GM18873 (cell line): ENCODE measurements at regions not wholly inside any gene's neighbourhood (a gene's known extent, or its start where the extent isn't known, plus 50 kb on each side); places are given as distances from the start of the nearest gene placed in this dataset.
A peak's percentile ranks its signal among the peaks of the same experiment; 100 is the strongest.
"Not testable (repeated sequence)": the region's sequence is repeated elsewhere in the genome, so short reads cannot be mapped to it uniquely, and the experiment has no call there.

Source experiments
- ATAC-seq: cut with Tn5 transposase; IDR thresholded peaks from one replicate; pipeline ENCODE4 v1.9.1; 2021; ENCODE audit warnings: mild to moderate bottlenecking, moderate library complexity, moderate number of reproducible peaks; ENCODE audit not compliant: unreplicated experiment, low FRiP score

DNA sequence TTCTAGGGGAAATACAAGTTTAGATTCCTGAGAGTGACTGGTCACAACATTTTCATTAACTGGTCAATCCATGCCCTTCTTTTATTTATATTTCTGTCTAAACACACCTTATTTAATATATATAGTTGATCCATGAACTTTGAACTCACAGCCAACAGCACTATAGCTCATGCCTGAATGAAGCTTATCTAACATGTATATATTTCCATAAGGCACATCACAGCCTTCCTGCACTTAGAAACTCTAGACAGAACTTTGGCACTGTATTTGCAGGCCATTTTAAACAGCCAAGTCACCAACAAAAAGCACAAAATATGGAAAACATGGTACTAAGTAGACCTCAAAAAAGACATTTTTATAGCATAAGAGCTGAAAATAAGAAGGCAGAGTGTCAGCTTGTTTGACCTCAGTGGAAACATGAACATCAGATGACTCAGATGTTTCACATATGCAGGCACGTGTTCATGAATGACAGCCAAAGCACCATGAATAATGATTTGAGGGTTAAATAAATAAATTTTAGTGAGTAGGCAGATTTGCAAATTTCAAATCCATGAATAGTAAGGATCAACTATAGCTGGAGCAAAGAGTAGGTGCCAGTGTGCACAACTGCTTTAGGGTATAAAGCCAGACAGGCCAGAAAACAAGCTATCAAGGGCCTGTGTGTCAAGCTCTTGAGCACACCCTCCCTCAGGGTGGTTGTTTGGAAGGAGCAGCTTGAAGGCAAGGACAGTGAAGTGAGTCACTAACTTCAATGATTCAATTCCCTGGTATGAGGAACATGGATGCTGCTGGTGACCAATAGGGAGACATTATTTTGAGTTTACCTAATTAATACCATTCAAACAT lies 88.9 kb upstream of the NT5E start:
- ATAC-seq = no peak

DNA sequence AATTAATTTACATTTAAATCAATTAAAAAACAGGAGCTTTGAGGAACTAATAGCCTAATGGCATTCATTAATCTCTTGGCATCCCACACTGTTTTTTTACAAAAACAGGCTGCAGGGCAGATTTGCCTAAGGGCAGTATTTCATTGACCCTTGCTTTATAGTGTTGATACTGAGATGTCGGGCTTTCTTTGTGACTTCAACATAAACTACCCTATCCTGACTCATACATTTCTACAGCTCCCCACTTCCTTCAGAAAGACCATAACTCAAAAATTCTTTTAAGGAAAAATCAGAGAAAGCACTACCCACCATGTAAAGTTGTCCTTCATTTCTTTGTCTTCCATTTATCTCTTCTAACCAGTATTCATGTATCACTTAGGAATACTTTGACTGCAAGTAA lies 92.2 kb upstream of the NT5E start:
- ATAC-seq = no peak

DNA sequence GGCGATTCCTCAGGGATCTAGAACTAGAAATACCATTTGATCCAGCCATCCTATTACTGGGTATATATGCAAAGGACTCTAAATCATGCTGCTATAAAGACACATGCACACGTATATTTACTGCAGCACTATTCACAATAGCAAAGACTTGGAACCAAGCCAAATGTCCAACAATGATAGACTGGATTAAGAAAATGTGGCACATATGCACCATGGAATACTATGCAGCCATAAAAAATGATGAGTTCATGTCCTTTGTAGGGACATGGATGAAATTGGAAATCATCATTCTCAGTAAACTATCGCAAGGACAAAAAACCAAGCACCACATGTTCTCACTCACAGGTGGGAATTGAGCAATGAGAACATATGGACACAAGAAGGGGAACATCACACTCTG lies 93.1 kb upstream of the NT5E start:
- ATAC-seq = not testable (repeated sequence)

DNA sequence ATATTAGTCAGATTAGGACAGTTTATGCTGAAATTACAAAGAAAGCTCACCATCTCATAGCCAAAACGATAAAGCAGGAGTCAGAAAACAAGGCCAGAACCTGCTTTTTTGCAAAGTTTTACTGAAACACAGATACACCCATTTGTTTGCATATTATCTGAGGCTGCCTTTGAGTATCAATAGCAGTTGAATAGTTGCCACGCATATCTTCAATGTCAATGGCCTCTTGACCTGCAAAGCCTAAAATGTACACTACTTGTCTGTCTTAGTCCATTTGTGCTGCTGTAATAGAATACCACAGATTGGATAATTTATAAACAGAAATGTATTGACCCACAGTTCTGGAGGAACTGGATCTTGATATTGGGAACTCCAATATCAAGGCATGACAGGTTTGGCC lies 94.1 kb upstream of the NT5E start:
- ATAC-seq = no peak

DNA sequence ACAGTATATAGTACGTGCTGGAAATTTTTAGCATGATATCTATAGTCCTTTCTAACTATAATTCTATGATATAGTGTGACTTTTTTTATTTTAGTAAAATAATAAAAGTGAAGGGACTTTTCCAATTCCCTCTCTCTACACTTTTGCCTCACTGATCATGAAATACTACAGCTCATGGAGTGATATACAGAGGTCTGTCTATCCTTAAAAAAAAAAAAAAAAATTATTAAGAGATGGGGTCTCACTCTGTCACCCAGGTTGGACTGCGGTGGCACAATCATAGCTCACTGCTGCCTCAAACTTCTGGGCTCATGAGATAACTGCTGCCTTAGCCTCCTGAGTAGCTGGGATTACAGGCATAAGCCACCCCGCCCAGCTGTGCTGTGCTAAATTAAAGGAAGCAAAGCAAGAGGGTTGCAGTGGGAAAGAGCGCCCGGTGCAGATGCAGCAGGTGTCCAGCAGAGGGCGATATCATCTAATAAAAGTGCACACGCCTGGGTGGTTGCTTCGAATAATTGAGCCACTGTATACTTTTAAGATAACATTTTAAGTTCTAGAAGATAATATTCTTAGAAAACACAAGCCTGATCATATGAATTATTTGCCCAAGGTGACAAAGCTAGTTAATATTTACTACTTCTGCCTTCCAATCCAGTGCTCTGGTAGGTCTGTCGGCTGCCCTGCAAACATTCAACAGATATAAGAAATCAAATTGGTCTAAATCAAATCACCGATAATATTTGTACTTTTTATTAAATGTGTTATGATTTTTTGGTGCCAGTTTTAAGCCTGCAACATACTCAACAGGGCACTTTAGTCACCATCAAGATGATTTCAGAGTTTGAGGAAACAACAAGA lies 94.9 kb upstream of the NT5E start:
- ATAC-seq = peak; percentile 59

DNA sequence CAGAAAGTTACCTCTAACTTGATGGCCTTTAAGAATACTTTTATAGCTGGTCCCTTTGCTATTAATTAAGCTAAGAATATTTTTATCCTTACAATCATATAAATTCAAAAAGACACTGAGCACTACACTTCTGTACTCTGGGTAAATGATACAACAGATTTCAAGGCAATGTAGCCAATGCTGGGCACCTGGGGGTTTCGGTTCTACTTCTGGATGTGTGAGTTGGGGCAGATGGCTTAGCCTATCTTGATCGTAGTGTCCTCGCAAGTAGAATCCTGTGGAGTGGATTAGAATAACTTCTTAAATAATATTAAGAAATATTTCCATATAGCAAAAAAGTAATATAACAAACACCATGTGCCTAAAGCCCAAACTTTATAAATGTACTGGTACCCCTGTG lies 96.9 kb upstream of the NT5E start:
- no peak for ATAC-seq

DNA sequence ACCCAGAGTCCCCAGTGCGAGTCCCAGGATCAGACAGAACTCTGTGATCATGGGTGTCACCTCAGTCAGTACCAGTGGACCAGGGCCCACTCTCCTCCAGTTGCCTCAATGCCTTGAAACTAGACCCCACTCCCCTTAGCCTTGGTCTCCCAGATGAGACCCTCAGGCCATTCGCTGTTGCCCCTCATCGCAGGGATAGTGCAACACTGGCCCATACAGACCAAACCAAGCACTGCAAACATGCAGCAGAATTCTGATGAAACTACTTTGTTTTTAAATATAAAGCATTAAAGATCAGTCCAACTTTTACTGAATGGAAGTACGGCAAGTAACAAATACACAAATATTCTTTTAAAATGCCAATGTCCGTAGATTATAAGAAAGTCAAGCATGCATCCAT lies 101.2 kb upstream of the NT5E start:
- no peak for ATAC-seq

DNA sequence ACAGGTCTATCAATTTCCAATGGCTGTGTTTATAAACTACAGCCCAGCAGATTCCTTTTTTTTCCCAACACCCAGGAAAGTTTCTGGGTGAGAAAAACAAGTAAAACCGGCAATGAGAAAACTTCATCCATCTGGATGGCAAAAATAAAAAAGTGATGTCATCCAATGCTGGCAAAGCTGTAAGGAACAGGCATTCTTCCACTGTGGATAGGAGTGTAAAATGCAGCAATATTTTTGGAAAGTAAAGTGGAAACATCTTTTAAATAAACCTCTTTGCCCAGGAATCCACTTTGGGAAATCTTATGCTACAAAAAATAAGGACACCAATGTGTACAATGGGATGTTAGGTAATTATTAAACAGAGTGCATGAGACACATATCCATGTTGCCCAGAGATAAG lies 102.1 kb upstream of the NT5E start:
- ATAC-seq = no peak

DNA sequence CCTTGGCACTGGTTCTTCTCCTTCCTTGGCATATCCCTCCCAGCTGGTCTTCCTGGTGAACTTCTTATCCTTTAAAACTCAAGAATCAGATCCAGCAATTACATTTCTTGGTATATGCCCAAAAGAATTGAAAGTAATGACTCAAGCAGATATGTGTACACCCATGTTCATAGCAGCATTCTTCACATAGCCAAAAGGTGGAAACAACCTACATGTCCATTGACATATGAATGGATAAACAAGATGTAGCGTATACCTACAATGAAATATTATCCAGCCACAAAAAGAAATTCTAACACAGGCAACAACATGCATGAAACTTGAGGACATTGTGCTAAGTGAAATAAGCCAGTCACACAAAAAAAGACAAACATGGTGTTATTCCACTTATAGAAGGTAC lies 103.7 kb upstream of the NT5E start:
- ATAC-seq = no peak

DNA sequence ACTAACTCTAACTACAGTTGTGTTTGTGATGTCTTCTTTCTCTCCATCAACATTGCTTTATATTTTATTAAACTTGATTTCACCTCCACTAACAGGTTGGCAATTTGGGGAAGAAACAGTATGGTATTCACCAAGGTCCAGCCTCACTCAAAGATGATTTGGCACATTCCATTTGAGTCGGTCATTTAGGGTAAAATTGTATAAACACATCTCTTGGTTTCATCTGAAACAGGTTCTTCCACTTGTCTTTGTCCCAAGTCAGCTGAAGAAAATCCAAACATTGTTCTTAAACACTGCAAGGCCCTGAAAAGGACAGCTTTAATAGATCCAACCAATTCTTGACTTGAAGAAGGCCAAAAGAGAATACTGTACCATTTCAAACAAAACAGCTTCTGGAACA lies 104.9 kb upstream of the NT5E start:
- ATAC-seq = no peak

DNA sequence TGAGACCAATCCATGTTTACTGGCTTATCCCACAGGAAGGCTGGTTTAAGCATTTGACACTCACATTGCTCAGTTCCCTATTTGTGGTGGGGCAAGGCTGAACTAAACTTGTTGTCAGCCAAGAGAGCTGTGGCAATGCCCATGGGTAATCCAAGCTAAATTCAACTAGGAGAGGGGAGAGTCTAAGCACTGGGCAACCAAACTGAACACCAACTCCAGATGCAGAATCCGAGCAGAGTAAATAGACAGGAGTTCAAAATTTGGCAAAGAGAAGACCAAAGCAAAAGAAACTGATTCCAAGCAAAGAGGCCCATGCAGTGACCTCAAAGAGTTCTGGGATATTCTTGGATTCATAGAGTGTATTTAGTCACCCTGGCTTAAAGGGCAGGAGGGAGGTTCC lies 106.5 kb upstream of the NT5E start:
- ATAC-seq = no peak

DNA sequence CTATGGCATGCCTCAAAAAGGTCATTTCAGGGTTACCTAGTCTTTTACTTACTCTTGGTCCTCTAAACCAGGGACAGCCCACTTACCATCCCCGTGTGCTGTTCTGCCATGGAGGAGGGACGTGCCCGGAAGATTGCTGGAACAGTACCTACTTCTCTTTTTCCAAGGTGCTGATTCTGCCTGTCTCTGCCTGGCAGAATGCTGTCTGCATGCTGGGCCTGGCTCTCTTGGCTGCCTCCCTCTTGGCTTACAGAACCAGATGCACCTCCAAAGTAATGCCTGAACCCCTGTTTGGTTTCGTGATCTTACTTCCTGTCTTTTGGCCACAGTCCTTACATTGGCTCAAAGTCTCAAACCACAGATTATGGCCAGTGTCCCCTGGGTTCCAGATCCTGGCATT lies 120.7 kb upstream of the NT5E start:
- ATAC-seq = no peak

DNA sequence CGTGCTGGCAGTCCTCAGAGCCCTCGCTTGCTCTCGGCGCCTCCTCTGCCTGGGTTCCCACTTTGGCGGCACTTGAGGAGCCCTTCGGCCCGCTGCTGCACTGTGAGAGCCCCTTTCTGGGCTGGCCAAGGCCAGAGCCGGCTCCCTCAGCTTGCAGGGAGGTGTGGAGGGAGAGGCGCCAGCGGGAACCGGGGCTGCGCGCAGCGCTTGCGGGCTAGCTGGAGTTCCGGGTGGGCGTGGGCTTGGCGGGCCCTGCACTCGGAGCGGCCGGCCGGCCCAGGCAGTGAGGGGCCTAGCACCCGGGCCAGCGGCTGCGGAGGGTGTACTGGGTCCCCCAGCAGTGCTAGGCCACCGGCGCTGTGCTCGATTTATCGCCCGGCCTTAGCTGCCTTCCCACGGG lies 124.1 kb upstream of the NT5E start:
- not testable (repeated sequence) for ATAC-seq

DNA sequence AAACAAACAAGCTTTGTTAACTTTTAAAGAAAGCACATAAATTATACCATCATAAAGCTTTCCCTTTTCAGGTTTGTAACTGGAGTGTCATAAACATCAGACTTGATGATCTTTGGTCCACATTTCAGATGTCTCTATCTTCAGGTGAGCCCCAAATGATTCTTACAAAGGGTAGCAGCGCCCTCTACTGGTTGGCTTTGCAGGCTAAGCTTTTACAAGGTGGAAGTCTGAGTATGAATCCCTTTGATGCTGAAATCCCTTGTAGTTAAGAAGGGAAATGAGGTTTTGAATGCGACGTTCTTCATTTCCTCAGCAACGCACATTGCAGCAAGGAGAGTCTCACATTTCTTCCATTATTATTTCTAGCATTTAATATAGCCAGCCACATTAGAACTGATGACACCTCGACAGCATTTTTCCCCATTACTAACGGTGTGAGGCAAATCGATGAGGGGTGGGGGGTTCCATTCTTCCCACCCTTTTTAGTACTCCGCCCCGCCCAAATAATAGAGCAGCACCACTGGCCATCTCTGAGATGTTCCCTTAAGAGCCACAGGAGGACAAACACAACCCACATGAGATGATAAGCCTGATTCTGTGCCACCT lies 126.3 kb upstream of the NT5E start:
- peak; percentile 71 for ATAC-seq

DNA sequence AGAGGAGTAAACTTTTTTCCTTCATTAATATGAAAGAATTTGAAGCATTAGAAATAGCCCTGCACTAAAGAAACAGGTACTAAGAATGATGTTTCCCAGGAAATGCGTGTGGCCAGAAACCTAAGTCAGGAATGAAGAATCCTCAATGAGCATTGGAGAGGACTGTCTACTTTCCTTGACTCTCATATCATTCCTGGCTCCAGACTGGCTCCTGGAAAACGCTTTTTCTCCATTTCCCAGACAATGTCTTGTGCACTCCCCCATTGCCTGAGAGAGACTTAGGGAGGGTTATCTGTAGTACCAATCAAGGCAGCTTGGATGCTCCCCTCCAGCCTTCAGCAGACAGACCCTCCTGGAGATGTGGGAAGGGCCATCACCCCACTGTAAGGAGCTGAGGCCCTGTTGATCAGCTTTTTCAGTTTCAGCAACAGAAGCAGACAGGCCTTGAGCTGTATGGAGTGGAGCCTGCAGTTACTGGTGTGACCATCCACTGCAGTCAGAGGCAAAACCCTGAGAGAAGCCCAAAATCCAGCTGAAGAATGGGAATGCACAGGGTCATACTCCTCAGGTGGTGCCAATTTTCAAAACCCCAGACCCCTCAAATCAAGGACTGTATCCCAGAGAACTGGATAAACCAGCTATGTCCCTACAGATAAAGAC lies 127.3 kb upstream of the NT5E start:
- ATAC-seq = no peak

DNA sequence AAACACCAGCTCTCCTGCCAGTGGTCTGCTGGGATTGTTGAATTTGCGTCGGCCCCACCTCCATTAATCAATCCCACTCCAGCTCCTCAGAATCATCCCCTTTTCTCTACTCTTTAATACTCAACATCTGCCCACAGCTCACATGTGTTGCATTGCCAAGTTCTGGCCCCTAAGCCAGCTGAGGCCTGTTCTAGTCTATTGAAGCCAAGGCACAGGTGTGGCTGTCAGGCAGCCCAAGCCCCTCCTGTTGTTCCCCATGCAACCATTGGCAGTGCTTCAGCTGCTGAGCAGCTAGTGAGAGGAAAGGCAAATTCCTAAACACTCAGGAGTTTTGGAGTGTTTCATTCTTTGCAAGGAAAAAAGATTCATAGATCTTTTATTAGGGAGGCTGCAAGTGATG lies 128.0 kb upstream of the NT5E start:
- ATAC-seq = no peak

DNA sequence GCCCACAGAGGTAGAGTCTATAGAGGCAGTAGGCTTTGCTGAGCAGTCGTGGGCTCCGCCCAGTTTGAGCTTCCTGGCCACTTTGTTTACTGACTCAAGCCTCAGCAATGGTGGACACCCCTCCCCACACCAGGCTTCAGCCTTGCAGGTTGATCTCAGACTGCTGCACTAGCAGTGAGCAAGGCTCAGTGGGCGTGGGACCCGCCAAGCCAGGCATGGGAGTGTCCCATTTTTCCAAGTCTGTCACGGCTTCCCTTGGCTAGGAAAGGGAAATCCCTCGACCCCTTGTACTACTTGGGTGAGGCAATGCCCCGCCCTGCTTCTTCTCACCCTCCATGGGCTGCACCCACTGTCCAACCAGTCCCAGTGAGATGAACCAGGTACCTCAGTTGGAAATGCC lies 135.3 kb upstream of the NT5E start:
- no peak for ATAC-seq

DNA sequence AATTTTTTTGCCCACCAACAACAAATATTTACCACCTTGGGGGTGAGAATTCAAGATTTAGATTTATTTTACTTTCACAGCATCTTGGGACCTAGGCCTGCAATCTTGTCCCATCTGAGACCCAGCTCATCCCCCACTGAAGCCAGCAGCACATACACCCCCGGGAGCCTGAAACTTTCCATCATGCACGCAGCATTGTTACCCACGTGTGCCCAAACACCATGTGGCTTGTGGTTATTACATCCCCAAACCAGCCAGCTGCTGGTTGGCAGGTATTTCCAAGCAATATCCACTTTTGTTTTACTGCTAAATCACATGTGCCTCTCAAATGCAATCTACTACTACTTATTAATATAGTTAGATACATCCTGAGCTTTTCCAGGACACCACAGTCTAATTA lies 149.3 kb upstream of the NT5E start:
- no peak for ATAC-seq

DNA sequence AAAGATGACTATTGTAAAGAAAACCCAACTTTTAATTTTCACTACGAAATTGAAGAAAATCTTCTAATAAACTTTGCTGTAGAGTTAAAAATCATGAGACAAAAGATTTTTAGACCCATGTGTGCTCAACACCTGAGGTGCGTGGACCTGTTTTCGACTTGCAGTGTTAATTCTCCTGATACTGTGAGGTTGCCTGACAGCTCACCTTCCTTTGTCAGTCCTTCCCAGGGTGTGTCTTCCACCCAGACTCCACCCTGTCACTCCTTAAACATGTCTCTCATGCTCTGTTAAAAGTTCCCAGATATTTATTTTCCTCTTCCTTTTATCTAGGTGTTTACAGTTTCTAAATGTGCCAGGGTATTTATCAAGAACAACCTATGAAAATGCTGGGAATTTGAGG lies 151.3 kb upstream of the NT5E start:
- no peak for ATAC-seq

DNA sequence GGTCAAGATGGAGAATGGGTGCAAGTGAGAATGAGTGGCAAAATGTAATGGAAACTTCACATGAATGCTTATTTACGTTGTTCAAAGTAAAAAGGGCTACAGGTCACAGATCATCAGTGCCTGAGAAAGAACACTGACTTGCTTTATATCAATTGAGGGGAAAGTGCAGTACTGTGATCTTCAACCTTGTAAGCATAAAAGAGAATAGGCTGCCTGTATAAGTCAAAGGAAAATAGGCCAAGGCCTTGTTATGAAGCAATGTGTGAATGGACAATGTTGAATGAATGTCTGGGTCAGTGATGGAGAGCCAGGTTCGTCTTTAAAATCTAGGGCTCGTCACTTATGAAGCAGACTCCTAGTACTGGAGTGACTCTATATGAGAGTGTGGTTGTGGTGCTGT lies 158.6 kb upstream of the NT5E start:
- ATAC-seq = no peak

DNA sequence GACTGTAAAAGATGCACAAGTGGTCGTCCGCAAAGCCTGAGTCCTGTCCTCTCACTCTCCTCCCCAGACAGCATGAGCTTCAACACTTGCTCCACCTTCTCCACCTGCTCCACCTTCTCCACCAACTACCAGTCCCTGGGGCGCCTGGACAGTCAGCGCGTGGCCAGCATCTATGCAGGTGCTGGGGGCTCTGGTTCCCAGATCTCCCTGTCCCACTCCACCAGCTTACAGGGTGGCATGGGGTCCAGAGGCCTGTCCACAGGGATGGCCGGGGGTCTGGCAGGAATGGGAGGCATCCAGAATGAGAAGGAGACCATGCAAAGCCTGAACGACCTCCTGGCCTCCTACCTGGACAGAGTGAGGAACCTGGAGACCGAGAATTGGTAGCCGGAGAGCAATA lies 162.2 kb upstream of the NT5E start:
- no peak for ATAC-seq
